ENCODE measurements at regions not wholly inside any gene's neighbourhood (a gene's known extent, or its start where the extent isn't known, plus 50 kb on each side); places are given as distances from the start of the nearest gene placed in this dataset.

DNA sequence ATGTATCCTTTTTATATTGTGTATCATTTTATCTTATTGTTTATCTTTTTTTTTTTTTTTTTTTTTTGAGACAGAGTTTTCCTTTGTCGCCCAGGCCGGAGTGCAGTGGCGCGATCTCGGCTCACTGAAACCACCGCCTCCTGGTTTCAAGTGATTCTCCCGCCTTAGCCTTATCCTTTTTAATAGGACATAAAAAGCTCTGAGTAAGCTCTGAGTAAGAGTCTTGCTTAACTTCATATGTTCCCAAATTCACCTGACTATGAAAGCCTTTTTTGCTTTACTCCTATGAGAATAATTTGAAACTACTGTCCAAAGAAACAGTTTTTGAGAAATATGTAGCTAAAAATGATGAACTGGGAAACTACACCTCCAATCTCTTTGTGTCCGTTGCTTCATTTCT is 525.5 kb downstream of the IRS1 start:
- no peak for DNase-seq (ENCODE audit: low read depth in 2 of 2)

GRCh38 chr2:226273440-226273839 is 526.2 kb downstream of the IRS1 start:
- no peak for DNase-seq (ENCODE audit: low read depth in 2 of 2)

GRCh38 chr2:226272435-226272834 is 527.2 kb downstream of the IRS1 start:
- DNase-seq (ENCODE audit: low read depth in 2 of 2), result no peak

GRCh38 chr2:226270285-226271058 is 529.1 kb downstream of the IRS1 start:
- no peak for DNase-seq (ENCODE audit: low read depth in 2 of 2)

DNA sequence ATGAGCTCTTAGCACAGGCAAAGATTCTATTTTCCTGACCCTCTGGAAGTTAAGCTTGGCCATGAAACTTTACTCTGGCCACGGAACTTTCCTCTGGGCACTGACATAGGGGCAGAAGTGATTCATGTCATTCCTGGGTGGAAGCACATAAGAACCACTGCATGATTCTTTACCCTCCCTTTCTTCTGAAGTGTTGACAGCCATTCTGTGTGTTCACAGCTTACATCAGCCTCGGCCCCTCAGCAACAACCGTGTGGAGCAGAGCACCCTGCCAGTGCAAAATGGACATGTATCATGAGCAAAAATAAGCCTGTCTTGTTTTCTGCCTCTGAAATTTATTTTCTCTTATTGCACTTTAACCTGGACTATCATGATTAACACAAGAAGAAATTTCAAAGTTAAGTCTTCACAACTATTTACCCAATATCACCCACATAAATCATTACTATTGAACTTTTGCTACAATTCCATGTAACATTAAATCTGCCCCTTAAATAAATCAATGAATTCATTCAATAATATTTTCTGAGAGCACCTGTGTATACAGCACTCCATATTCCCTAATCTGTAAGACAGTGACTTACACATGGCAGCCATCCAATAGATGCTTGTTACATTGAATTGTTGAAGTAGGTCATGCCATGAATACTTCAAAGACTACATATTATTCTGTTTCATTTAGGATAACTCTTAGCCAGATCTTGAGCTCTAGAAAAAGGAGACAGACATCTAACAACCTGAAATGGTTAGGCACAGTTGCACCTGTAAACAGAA is 531.9 kb downstream of the IRS1 start:
- DNase-seq (ENCODE audit: low read depth in 2 of 2), result no peak

DNA sequence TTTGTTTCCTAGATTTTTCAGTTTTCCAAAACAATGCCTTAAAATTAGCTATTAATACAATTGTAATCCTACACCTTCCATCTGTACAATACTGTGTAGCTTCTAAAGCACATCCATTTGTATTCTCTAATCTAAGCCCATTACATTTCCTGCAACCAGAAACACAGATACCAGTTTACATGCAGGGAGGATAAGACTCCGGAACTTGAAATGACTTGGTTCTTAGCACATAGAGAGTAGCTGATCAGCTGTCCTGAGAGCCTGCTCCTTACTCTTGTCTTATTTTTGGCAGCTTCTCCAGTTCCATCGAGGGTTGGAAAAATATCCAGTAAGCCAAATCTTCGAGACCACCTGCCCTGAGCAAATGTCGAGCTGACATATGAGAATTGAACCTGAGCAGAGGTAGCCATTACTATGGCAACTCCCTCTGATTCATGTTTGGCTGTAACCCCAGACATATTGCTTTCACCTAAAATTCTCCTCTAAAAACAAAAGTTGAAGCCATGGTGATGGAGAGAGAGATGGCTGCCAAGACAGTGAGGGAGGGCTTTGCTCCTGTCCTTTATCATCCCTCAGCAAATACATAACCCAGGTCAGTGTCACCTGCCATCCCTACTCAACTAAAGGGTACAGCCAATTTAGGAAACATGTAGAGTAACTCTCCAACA is 542.8 kb downstream of the IRS1 start:
- no peak for DNase-seq (ENCODE audit: low read depth in 2 of 2)

DNA sequence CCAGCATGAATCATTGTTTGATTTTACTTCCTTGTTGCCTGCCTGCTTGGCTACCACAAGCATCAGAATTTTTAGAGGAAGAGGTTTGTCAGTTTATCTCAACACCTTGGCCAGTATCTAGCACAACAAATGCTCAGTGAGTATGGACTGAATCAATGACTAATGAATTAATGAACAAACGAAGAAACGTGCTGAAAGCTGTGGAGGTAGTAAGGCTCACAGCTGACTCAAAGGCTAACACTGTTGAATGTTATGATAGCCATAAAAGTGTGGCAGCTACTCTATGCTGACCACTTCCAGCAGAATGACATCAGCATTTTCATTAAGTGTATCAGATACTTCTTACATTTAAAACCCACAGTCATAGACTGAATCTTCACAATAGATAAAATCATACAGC is 543.4 kb downstream of the IRS1 start:
- DNase-seq (ENCODE audit: low read depth in 2 of 2), result no peak

DNA sequence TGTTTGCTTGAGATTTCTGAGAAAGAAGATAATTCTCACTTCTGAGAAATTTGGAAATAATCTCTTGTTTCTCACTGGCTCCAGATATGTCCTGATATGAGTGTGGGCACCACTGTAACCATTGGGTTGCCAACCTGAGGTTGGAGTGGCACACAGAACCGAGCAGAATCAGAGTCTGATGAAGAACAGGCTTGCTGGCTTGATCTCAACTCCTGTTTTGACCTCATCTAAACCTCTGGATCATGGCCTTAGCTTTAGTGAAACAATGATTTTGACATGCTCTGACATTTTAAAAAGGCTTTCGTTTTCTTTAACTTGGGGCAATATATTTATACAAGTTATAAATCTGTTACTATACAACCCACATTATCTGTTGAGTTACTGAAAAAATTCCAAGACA is 548.0 kb downstream of the IRS1 start:
- DNase-seq (ENCODE audit: low read depth in 2 of 2), result no peak

GRCh38 chr2:226247289-226248275 is 552.0 kb downstream of the IRS1 start:
- DNase-seq (ENCODE audit: low read depth in 2 of 2), result no peak

DNA sequence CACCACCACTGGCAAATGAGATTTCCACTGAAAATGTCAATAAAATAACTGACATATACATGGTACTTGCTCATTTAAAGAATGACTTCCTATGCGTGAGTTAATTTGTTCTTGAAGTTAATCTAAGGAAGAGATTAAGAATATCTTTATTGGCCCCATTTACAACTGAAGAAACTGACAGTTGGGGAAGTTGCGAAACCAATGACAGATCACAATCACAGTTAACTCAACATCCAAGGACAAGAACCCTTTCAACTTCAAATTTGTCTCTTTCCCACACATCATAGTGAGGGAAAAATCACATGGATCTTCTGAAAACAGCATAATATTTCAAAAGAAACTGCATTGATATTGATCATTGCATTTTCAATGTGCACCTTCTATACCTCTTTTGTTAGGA is 565.4 kb downstream of the IRS1 start:
- no peak for DNase-seq (ENCODE audit: low read depth in 2 of 2)

DNA sequence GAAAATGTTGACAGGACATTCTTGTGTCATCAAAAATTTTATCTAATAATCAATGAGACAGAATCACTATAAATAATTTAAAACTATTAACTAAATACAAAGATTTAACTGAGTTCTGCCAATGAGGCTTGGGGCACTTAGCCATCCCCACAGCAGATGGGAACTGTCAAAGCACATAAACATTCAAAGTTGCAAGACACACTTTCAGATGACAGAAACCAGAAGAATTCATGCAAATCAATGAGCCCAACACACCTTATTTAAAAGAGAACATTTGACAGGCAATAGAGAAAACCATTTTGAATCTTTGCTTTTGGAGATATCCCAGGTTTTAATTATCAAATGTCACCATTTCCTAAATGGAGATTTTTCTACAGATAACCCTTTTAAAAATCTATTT is 566.2 kb downstream of the IRS1 start:
- no peak for DNase-seq (ENCODE audit: low read depth in 2 of 2)

DNA sequence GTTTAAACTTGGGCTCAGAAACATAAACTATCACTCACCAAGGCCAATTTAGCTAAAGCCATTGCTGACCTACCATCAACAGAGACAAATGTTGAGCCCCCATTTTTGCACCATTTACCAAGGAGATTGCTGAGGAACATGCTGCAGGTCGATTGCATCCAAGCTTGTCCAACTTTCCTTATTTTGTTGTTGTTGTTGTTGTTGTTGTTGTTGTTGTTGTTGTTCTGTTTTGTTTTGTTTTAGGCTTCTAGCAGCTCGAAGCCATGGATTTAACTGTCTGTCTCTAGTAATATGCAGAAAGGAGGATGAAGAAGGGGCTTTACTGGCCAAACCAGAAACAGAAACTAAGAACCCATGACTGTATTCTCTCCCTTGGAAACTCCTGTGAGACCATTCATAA is 571.5 kb downstream of the IRS1 start:
- DNase-seq (ENCODE audit: low read depth in 2 of 2), result no peak

DNA sequence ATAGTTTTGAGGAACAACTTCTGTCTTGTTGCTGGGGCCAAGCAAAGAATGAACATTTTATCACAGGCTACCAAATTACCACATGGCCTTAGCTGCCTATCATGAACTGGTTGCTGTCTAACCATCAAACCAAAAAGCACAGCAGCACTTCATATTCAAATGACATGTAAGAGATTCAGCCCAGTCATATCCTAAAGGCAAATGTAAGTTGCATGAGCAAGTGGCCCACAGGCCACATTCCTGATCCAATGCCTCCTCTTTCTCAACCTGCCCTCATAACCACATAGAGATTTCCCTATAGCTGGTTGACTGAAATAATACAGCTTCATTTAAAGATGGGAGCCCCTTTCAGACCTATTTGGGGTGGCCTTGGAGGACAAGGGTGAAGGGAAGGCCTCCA is 572.3 kb downstream of the IRS1 start:
- DNase-seq (ENCODE audit: low read depth in 2 of 2), result no peak

- no peak for DNase-seq (ENCODE audit: low read depth in 2 of 2)
Observed at GRCh38 chr2:226223704-226224103, 575.9 kb downstream of the IRS1 start.

DNA sequence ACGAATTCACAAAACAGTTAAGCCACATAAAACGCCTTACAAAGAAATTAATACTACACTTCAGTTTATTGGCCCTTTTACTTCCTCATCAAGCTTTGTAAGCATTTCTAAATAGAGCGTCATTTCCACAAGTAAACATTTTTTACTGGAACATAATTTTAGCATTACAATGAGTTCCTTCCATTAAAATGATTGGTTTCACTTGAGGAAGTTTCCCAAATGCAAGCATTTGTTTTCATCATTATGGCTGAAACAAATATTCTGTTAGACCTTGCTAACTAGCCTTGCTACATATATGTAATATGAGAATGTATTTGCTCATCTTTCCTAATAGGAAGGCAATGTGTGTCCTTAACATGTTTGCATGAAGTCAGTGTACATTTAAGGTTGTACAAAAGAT is 579.1 kb downstream of the IRS1 start:
- no peak for DNase-seq (ENCODE audit: low read depth in 2 of 2)

DNA sequence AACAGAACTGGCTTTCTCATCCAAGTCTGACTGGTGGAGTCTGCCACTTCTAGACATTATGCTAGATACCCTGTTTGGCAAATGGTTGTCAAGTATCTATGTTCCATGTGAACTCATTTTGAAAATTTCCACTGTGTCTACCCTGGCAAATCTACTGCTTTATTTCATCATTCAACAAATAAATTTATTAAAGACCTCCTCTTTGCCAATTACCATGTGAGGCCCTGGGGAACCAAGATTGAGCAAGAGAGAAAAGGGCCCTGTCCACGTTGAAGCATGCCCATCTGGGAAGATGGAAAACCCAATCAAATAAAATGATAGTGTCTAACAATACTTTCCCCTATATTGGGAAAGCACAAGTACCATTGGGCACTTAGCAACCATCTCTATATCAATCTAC is 582.4 kb downstream of the IRS1 start:
- DNase-seq (ENCODE audit: low read depth in 2 of 2), result no peak

GRCh38 chr2:226216575-226216974 is 583.0 kb downstream of the IRS1 start:
- no peak for DNase-seq (ENCODE audit: low read depth in 2 of 2)

DNA sequence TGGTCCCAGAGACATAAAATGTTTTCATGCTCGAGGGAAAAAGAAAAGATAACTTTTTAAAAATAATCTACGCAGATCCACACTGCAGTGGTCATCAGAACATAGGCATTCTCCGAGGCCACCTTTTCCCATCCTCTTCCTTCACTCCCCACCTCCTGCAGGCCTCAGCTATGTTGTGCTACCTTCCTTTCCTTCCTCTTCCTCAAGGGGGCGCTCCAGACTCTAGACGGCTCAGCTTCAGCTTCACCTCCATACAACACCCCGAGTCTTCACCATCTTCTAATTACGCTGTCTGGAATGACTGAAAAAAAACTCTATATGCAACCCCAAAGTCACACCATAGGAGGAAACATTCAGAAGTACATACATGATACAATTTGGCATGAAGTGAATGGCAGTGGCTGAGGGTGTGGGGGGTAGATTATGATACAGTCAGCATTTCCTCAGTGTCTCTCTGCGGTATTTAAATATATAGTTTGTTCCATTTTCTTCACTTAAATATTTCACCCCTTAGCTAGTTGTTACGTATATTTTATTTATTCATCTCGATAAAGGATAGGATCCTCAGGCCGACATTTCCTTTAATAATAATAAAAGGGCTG is 583.6 kb downstream of the IRS1 start:
- peak; percentile 17 to 41 for DNase-seq (ENCODE audit: low read depth in 2 of 2)

DNA sequence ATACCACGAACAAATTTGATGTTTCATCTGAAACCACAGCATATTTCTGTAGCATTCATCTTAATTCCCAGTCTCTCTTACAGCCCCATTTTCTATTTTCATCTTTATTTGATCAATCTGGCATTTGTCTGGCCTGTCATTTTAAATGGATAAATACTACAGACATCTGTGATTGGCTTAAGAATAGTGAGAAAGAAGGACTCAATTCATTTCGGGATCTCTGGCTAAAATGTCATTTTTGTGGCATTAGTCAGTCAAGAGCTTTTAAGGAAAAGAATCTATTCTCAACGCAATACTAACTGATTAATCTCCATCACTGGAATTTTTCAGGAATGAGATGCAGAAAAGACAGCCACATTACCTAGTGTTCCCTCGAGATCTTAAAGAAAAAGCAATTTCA is 585.9 kb downstream of the IRS1 start:
- peak; percentile 95 to 96 for DNase-seq (ENCODE audit: low read depth in 2 of 2)

- DNase-seq (ENCODE audit: low read depth in 2 of 2), result peak; percentile 93
Observed at GRCh38 chr2:226211439-226211838, 588.2 kb downstream of the IRS1 start.

DNA sequence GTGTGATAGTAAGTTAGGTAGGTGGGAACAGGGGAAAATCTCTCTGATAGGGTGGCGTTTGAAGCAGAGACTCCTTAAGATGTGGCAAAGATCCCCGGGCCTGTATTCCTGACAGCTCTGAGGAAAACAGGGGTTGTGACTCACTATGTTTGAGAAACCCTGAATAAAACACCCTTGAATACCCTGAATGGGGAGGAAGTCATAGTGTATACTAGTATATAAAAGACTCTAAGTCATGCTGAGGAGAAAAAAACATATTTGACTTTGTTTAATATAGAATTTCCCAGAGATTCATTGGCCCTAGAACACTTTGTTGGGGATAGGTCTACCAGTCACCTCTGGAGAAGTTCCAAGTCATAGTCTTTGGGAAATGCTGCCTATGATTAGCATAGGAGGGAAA is 590.9 kb downstream of the IRS1 start:
- no peak for DNase-seq (ENCODE audit: low read depth in 2 of 2)

Measured in fibroblast of skin of left quadriceps (primary cell).